ENCODE measurements at regions not wholly inside any gene's neighbourhood (a gene's known extent, or its start where the extent isn't known, plus 50 kb on each side); places are given as distances from the start of the nearest gene placed in this dataset.
"Not testable (repeated sequence)": the region's sequence is repeated elsewhere in the genome, so short reads cannot be mapped to it uniquely, and the experiment has no call there.

GRCh38 chr3:81027344-81027743 lies 734.1 kb downstream of the GBE1 start:
- DNase-seq, result no peak
- intact Hi-C loops (cut with DNase I, micrococcal nuclease), result no loop called here
- no peak for ATAC-seq

GRCh38 chr3:81024560-81024959 lies 736.9 kb downstream of the GBE1 start:
- intact Hi-C loops (cut with DNase I, micrococcal nuclease), result no loop called here
- ATAC-seq (no peak), DNase-seq (no peak)

- intact Hi-C loops (cut with DNase I, micrococcal nuclease), result no loop called here
- ATAC-seq (no peak), DNase-seq (no peak)
These were observed 739.1 kb downstream of the GBE1 start for GRCh38 chr3:81022339-81022738.

DNA sequence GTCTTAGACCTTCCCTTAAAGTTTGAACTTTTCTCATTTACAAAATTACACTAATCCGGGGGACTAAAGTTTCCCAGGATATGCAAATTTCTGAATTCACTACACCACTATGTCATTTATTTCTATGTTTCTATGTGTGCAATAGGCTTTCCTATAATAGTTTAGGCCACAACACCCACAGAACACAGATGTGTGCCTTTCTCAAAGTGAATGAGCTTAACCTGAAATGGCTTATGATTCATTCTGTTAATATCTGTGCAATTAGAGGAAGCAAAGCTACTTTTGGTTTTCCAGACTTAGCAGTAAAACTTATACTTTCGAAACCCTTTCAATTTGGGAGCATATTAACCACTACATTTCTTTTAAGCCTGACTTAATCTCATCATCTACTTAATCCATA lies 748.1 kb downstream of the GBE1 start:
- intact Hi-C loops (cut with DNase I, micrococcal nuclease), result no loop called here
- no peak for DNase-seq
- no peak for ATAC-seq

- ATAC-seq, result no peak
- intact Hi-C loops (cut with DNase I, micrococcal nuclease), result no loop called here
- no peak for DNase-seq
These were observed 755.5 kb downstream of the GBE1 start for GRCh38 chr3:81005992-81006391.

DNA sequence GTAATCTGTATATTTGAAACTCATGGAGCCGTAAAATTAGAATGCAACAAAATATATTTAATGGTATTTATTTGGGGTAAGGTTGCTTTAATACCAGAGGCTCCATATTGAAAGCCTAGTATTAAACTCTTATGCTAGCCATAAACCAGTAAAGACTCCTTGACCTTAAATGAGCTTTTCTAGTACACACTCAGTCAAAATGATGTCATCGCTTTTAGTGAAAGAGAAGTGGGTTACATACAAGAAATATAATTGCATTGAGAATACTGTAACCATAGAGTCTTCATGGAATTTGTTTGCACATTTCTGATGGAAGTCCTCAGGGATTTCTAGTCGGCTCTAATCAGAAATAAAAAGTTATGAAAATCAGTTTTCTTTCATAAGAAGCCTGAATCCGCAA lies 757.6 kb downstream of the GBE1 start:
- DNase-seq (no peak), ATAC-seq (no peak)
- intact Hi-C loops (cut with DNase I, micrococcal nuclease), result no loop called here

DNA sequence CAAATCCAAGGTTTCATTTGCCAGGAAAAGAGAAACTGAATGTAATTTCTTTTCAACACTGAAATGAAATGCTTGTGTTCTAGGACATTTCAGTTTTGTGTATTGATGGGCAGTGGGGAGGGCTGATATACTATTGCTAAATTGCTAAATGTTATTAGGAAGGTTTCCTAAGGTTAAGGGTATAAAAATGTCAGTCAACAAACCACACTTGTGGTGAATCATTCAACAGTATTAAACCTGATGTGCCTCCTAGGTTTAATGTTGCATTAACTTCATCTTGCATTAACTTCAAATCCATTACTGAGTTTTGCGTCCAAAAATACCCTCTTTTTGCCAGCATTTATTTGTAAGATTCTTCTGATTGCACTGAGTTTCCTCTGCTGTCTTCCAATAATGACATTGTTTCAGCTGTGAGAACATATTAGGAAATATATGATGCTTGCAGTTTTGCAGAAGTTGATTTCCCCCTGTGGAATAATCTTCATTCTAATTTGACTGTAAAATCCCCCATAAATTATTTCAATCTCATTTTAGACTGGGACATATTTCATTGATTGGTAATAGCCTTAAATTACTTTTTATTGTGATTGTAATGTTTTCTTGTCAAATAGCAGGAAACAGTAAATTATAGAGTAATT lies 758.3 kb downstream of the GBE1 start:
- intact Hi-C loops (cut with DNase I, micrococcal nuclease), result no loop called here
- no peak for DNase-seq
- no peak for ATAC-seq

- intact Hi-C loops (cut with DNase I, micrococcal nuclease), result no loop called here
- ATAC-seq (no peak), DNase-seq (no peak)
These were observed 762.0 kb downstream of the GBE1 start for GRCh38 chr3:80999481-80999880.

- DNase-seq (no peak), ATAC-seq (no peak)
- intact Hi-C loops (cut with DNase I, micrococcal nuclease), result no loop called here
These were observed 763.4 kb downstream of the GBE1 start for GRCh38 chr3:80998022-80998421.

GRCh38 chr3:80997622-80998021 lies 763.8 kb downstream of the GBE1 start:
- no peak for ATAC-seq
- intact Hi-C loops (cut with DNase I, micrococcal nuclease), result no loop called here

DNA sequence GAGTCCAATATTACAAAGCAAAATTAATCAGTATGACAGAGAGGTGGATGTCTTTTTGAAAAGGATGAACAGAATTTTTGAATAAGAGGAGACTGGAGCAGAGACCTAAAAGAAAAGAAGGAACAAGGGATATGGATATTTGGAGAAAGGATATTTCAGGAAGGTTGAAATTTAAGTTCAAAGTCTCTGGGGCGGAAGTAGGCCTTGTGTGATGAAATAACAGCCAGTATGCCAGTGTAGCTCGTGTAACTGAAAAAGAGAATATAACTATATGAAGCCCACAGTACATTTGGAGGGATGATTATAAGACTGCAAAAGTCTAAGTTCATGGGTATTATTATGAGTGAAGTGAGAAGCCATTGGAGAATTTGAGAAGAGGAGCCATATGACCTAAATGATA lies 766.7 kb downstream of the GBE1 start:
- ATAC-seq, result no peak
- no peak for DNase-seq
- intact Hi-C loops (cut with DNase I, micrococcal nuclease), result no loop called here

More at GRCh38 chr3:80997622-80998021, 763.8 kb downstream of the GBE1 start:
- DNase-seq, result no peak

- intact Hi-C loops (cut with DNase I, micrococcal nuclease), result no loop called here
- DNase-seq (no peak), ATAC-seq (no peak)
These were observed 767.3 kb downstream of the GBE1 start for GRCh38 chr3:80994085-80994665.

DNA sequence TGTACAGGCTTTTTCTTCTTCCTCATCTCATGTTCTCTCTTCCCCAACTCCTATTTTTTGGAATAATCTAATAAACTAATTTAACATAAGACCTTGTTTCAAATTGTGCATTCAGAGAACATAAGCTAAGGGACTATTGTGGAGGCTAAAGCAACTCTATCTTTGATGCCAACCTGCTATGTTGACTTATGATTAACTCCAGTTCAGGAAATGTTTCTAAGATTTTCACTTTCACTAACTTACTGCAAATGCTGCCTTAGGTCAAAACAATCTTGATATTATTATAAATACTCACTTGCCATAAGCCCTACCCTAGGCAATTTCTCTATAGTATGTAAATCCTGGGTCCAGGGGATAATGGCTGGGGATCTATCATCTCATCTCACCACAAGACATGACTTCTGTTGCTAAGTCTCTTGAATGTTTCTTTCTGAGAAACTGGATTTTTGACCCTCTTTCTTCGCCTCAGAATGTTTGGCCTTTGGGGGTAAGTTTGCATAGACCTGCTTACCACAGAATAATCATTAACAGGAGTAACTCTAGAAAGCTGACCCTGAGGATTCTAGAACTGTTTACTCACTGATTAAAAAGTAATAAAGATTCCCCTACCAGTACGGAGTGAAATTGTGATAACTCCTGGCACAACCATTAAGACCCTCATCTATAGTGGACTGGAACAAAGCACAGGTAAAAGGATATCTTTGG lies 768.1 kb downstream of the GBE1 start:
- DNase-seq (no peak), ATAC-seq (no peak)
- intact Hi-C loops (cut with DNase I, micrococcal nuclease), result no loop called here

DNA sequence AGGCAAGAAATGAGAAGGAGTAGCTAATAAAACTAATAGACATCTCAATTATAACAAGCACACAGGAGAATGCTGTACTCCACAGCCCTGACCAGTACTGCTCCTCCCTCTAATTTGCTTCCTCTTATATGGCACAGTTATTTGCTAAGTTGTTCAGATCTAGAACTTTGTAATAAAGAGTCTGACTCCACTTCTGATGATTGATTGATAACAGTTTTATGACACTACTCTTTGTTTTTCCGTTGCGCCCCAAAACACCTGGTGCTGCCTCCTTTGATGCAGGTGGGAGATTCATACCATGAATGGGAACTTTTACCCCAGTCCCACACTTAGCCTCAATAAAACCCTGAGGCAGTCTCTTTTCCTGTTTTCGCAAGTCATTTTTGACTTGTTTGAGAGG lies 777.7 kb downstream of the GBE1 start:
- intact Hi-C loops (cut with DNase I, micrococcal nuclease), result no loop called here
- ATAC-seq (peak; percentile 81), DNase-seq (no peak)

DNA sequence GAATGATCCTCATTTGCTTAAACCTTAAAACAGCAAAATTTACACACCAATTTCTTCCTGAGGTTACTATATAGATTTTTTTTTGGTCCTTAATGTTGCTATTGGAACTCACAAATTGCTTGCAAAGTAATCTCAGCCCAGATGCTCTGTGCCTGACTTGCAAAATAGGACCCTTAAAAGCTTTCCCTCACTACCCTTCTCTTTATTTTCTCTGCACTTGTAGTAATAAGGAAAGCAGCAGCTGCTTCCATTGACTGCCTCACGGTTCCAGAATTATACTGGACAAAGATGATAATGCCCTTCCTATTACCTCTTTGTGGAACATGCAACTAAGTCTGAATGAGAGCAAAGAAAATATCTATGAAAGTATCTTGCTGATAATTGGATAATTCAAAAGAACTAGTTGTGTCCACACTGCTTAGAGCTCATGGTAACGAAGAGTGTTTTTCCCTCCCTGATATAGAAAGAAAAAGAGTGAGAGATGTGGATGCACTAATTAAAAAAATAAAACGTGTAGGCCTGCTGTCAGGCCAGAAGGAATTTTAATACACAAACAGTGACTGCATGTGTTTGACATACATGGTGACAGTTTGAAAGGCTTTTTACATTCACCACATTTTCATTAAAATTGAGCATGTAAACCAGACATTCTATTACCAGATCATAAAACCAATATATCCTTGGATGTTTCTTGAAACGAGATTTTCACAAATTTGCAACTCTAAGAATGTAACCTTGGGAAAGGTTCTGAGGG lies 783.1 kb downstream of the GBE1 start:
- intact Hi-C loops (cut with DNase I, micrococcal nuclease), result no loop called here
- ATAC-seq (no peak), DNase-seq (no peak)

- intact Hi-C loops (cut with DNase I, micrococcal nuclease), result no loop called here
- no peak for DNase-seq
- ATAC-seq, result no peak
These were observed 791.2 kb downstream of the GBE1 start for GRCh38 chr3:80970292-80970691.

DNA sequence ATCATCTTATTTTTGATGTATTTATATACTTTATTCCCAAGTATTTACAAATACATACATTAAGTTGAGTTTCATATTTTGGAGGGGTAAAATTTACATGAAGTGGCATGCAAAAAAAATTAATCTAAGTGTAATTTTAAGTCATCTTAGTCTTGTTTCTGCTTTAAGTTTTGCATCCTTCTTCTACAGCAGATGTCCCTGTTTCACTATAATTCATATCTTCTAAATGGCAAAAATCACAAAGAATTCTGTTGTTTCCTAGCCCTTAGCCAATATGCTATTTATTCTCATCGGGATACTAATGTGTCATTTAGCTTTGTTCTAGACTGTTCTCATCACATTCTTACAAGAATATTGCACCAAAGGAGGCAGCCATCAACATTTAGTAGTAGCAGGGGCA lies 831.9 kb downstream of the GBE1 start:
- no peak for ATAC-seq
- DNase-seq, result no peak

GRCh38 chr3:80914854-80915253 lies 846.6 kb downstream of the GBE1 start:
- ATAC-seq (no peak), DNase-seq (no peak)
- intact Hi-C loops (cut with DNase I, micrococcal nuclease), result no loop called here

More for the DNA sequence above, 831.9 kb downstream of the GBE1 start:
- intact Hi-C loops (cut with DNase I, micrococcal nuclease), result no loop called here

GRCh38 chr3:80898211-80898610 lies 863.2 kb downstream of the GBE1 start:
- ATAC-seq (no peak), DNase-seq (no peak)
- intact Hi-C loops (cut with DNase I, micrococcal nuclease), result no loop called here

- DNase-seq; ATAC-seq; intact Hi-C loops (cut with DNase I, micrococcal nuclease): not testable (repeated sequence)
These were observed 864.4 kb downstream of the GBE1 start for GRCh38 chr3:80897005-80897404.
